PC-3 (cell line): ENCODE measurements at regions not wholly inside any gene's neighbourhood (a gene's known extent, or its start where the extent isn't known, plus 50 kb on each side); places are given as distances from the start of the nearest gene placed in this dataset.

Experiments
- ATAC-seq: fragments of 200-7000 bp; cut with Tn5 transposase; 2 replicates; pipeline ENCODE4 v1.9.1; 2020; ENCODE audit warnings: mild to moderate bottlenecking, moderate library complexity
- BruUV-seq: library from RNA; stranded (reverse); fragments of 400-500 nt; replicated peaks from 2 replicates; lab custom pipeline; 2021; lab: Mats Ljungman, UMichigan
- CTCF ChIA-PET: fragments of 300-600 bp; sonication (Branson Sonifier 250); formaldehyde crosslinking; loops from one replicate; lab custom pipeline; 2022; ENCODE audit warnings: antibody characterized with exemption; lab: Charles Lee
- POLR2A ChIA-PET: fragments of 300-600 bp; sonication (Branson Sonifier 250); formaldehyde crosslinking; loops from one replicate; lab custom pipeline; 2022; ENCODE audit warnings: antibody characterized with exemption; ENCODE audit not compliant: unreplicated experiment; lab: Charles Lee
- DNase-seq: peaks from one replicate; pipeline ENCODE4 v3.0.0-alpha.2; 2015
- H2AFZ ChIP-seq: fragments of 300-600 bp; sonication (generic); 2 replicates; pipeline ENCODE4 v1.6.0; 2016; ENCODE audit warnings: antibody characterized with exemption, low read length
- H3F3A ChIP-seq: fragments of 300-600 bp; sonication (generic); one replicate; pipeline ENCODE4 v1.6.0; 2017; ENCODE audit warnings: antibody characterized with exemption, low read length, control low read depth, mild to moderate bottlenecking; ENCODE audit not compliant: unreplicated experiment
- H3K27ac ChIP-seq: fragments of 300-600 bp; sonication (generic); 2 replicates; pipeline ENCODE4 v1.5.1; 2016; ENCODE audit warnings: mild to moderate bottlenecking, low read length
- H3K27me3 ChIP-seq: fragments of 300-600 bp; sonication (generic); 2 replicates; pipeline ENCODE4 v1.6.1; 2016; ENCODE audit warnings: low read length, mixed read lengths
- H3K36me3 ChIP-seq: fragments of 300-600 bp; sonication (generic); 2 replicates; pipeline ENCODE4 v1.6.1; 2016; ENCODE audit warnings: low read depth, mixed run types, low read length, mixed read lengths
- H3K4me1 ChIP-seq: fragments of 300-600 bp; sonication (generic); 2 replicates; pipeline ENCODE4 v1.5.1; 2016; ENCODE audit warnings: low read length; ENCODE audit not compliant: insufficient read depth
- H3K4me2 ChIP-seq: fragments of 300-600 bp; sonication (generic); 2 replicates; pipeline ENCODE4 v1.6.0; 2016; ENCODE audit warnings: low read length
- H3K4me3 ChIP-seq: fragments of 300-600 bp; sonication (generic); 2 replicates; pipeline ENCODE4 v1.5.1; 2016; ENCODE audit warnings: mild to moderate bottlenecking, low read length, mixed read lengths
- H3K79me2 ChIP-seq: fragments of 300-600 bp; sonication (generic); 2 replicates; pipeline ENCODE4 v1.6.1; 2017; ENCODE audit warnings: low read length, mixed read lengths
- H3K9ac ChIP-seq: fragments of 300-600 bp; sonication (generic); 2 replicates; pipeline ENCODE4 v1.6.0; 2016; ENCODE audit warnings: mild to moderate bottlenecking, low read length
- H3K9me2 ChIP-seq: fragments of 300-600 bp; sonication (generic); replicated peaks from 2 replicates; pipeline ENCODE4 v1.6.1; 2016; ENCODE audit warnings: mixed run types, low read length, mixed read lengths
- H3K9me3 ChIP-seq: fragments of 300-600 bp; sonication (generic); 2 replicates; pipeline ENCODE4 v1.6.1; 2016; ENCODE audit warnings: low read length, mixed read lengths
- H4K20me1 ChIP-seq: fragments of 300-600 bp; sonication (generic); 2 replicates; pipeline ENCODE4 v1.6.1; 2016; ENCODE audit warnings: low read length, mixed read lengths
- CTCF ChIP-seq: fragments of 300-600 bp; sonication (generic); conservative IDR thresholded peaks from 2 replicates; pipeline ENCODE4 v1.5.1; 2017; ENCODE audit warnings: antibody characterized with exemption, low read depth, mild to moderate bottlenecking, low read length
- EZH2 ChIP-seq: fragments of 300-600 bp; sonication (generic); IDR thresholded peaks from one replicate; pipeline ENCODE4 v1.6.1; 2017; ENCODE audit warnings: antibody characterized with exemption, mild to moderate bottlenecking, low read length; ENCODE audit not compliant: unreplicated experiment
- EZH2phosphoT487 ChIP-seq: fragments of 300-600 bp; sonication (generic); IDR thresholded peaks from 2 replicates; pipeline ENCODE4 v1.6.1; 2018; ENCODE audit warnings: mild to moderate bottlenecking, antibody characterized with exemption, low read length, borderline replicate concordance
- intact Hi-C: fragments of 100-400 bp; cut with micrococcal nuclease; formaldehyde crosslinking; loops from 2 replicates; pipeline ENCODE4 v1.9.0; 2023

- Histone ChIP-seq H3F3A (no peaks in the 10 kb centered on the region), H2AFZ (no peak overlapping the region), H3K9ac (no peak overlapping the region), H4K20me1 (no peaks in the 10 kb centered on the region), H3K4me2 (no peak overlapping the region), H3K9me2 (no peaks in the 10 kb centered on the region), H3K27ac (no peak overlapping the region), H3K4me1 (peaks cover 17% of the 10 kb centered on the region), H3K79me2 (no peaks in the 10 kb centered on the region), H3K36me3 (no peaks in the 10 kb centered on the region), H3K27me3 (no peaks in the 10 kb centered on the region), H3K9me3 (no peaks in the 10 kb centered on the region), H3K4me3 (no peak overlapping the region)
- POLR2A ChIA-PET: no interaction called here
- ATAC-seq (no peak), DNase-seq (no peak)
- no peak for TF ChIP-seq CTCF
- no peak for TF ChIP-seq EZH2
- TF ChIP-seq EZH2phosphoT487: no peak
- CTCF ChIA-PET: no interaction called here
- no TSS peak for BruUV-seq
- intact Hi-C loops: no loop called here
These were observed 62.7 kb upstream of the IGFBP3 start for GRCh38 chr7:45983720-45984255.

DNA sequence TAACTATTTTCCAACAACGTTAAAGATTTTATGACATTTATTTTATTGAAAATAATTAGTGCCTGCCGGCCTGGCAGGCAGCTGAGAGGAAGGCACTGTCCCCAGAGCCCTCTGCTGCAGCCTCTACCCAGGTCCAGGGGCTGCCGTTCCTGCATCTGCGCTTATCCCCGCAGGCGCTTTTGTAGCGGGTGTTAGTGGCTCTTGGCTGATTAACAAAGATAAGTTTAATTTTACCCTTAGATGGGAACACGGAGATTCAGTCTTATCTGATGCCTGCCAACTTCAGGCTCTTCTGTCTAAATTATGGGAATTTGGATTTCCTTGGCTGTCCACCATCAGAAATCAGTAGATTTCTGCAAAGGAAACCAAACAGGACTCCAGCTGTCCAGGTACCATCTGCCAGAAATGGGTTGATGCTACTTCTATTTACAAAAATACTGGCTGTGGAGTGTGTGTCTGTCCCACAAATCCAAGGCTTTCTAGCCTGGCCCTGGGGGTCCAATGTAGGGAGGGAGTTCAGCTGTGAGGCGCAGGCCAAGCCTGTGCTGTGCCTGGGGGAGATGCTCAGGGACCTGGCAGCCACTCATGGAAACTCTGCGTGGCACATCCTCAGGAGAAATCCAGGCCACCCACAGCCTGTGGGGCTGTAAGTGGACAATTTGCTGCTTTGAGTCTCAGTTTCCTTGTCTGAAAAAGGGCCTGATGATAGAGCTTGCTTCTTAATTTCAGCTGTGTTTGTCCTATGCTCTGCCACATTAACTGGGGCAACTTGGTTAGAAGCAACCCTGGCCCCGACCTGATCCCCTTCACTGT is 62.0 kb upstream of the IGFBP3 start:
- intact Hi-C loops: no loop called here
- H3K4me2 ChIP-seq: no peak overlapping the region
- ChIA-PET POLR2A (no interaction called here), CTCF (no interaction called here)
- BruUV-seq: no TSS peak
- H3K9ac ChIP-seq: no peak overlapping the region
- no peaks in the 10 kb centered on the region for H3K9me2 ChIP-seq
- H3K27me3 ChIP-seq: no peaks in the 10 kb centered on the region
- no peak overlapping the region for H3K27ac ChIP-seq
- peaks cover 22% of the 10 kb centered on the region for H3K4me1 ChIP-seq
- no peak overlapping the region for H2AFZ ChIP-seq
- ATAC-seq (no peak), DNase-seq (no peak)
- no peaks in the 10 kb centered on the region for H3F3A ChIP-seq
- TF ChIP-seq EZH2phosphoT487 (no peak), CTCF (no peak), EZH2 (no peak)
- H3K36me3 ChIP-seq: no peaks in the 10 kb centered on the region
- no peak overlapping the region for H3K4me3 ChIP-seq
- H3K79me2 ChIP-seq: no peaks in the 10 kb centered on the region
- H3K9me3 ChIP-seq: no peaks in the 10 kb centered on the region
- H4K20me1 ChIP-seq: no peaks in the 10 kb centered on the region

- no peak for DNase-seq
- no peak for ATAC-seq
These were observed 61.1 kb upstream of the IGFBP3 start for GRCh38 chr7:45982132-45982531.

More at GRCh38 chr7:45982132-45982531, 61.1 kb upstream of the IGFBP3 start:
- intact Hi-C loops: no loop called here
- ChIA-PET POLR2A (no interaction called here), CTCF (interaction anchor here (0.6 kb wide), 1 partner anchor 59 kb away, joined by 3 read pairs; no protein-coding TSS in a partner anchor)
- Histone ChIP-seq H3K27ac (no peak overlapping the region), H3K79me2 (no peaks in the 10 kb centered on the region), H3K4me3 (no peak overlapping the region), H4K20me1 (no peaks in the 10 kb centered on the region), H3K36me3 (no peaks in the 10 kb centered on the region), H3K4me2 (no peak overlapping the region), H3K27me3 (no peaks in the 10 kb centered on the region), H3F3A (no peaks in the 10 kb centered on the region), H2AFZ (no peak overlapping the region), H3K9ac (no peak overlapping the region), H3K9me3 (no peaks in the 10 kb centered on the region), H3K9me2 (no peaks in the 10 kb centered on the region), H3K4me1 (peaks cover 31% of the 10 kb centered on the region)
- BruUV-seq: no TSS peak
- TF ChIP-seq EZH2 (no peak), CTCF (no peak), EZH2phosphoT487 (no peak)
